ENCODE measurements at regions not wholly inside any gene's neighbourhood (a gene's known extent, or its start where the extent isn't known, plus 50 kb on each side); places are given as distances from the start of the nearest gene placed in this dataset.

GRCh38 chr1:199857108-199857507 lies 170.4 kb upstream of the NR5A2 start:
- no peak for DNase-seq (ENCODE audit: extremely low read depth, low read depth)

- no peak for DNase-seq (ENCODE audit: extremely low read depth, low read depth)
Measured at GRCh38 chr1:199857516-199857915, 170.0 kb upstream of the NR5A2 start.

- DNase-seq (ENCODE audit: extremely low read depth, low read depth) = no peak
Measured at GRCh38 chr1:199858171-199858570, 169.3 kb upstream of the NR5A2 start.

- no peak for DNase-seq (ENCODE audit: extremely low read depth, low read depth)
Measured at GRCh38 chr1:199858856-199859255, 168.7 kb upstream of the NR5A2 start.

- DNase-seq (ENCODE audit: extremely low read depth, low read depth) = peak; percentile 20
Measured at GRCh38 chr1:199859491-199859933, 168.0 kb upstream of the NR5A2 start.

GRCh38 chr1:199861020-199861795 lies 166.3 kb upstream of the NR5A2 start:
- no peak for DNase-seq (ENCODE audit: extremely low read depth, low read depth)

GRCh38 chr1:199862047-199862446 lies 165.5 kb upstream of the NR5A2 start:
- DNase-seq (ENCODE audit: extremely low read depth, low read depth) = no peak

- DNase-seq (ENCODE audit: extremely low read depth, low read depth) = no peak
Measured at GRCh38 chr1:199866210-199866617, 161.3 kb upstream of the NR5A2 start.

- DNase-seq (ENCODE audit: extremely low read depth, low read depth) = no peak
Measured at GRCh38 chr1:199867601-199868000, 159.9 kb upstream of the NR5A2 start.

GRCh38 chr1:199868777-199869176 lies 158.7 kb upstream of the NR5A2 start:
- no peak for DNase-seq (ENCODE audit: extremely low read depth, low read depth)

GRCh38 chr1:199875337-199875736 lies 152.2 kb upstream of the NR5A2 start:
- DNase-seq (ENCODE audit: extremely low read depth, low read depth) = no peak

- no peak for DNase-seq (ENCODE audit: extremely low read depth, low read depth)
Measured at GRCh38 chr1:199875856-199876255, 151.7 kb upstream of the NR5A2 start.

GRCh38 chr1:199877526-199878384 lies 149.8 kb upstream of the NR5A2 start:
- DNase-seq (ENCODE audit: extremely low read depth, low read depth) = no peak

- no peak for DNase-seq (ENCODE audit: extremely low read depth, low read depth)
Measured at GRCh38 chr1:199878823-199879222, 148.7 kb upstream of the NR5A2 start.

GRCh38 chr1:199898654-199899053 lies 128.9 kb upstream of the NR5A2 start:
- no peak for DNase-seq (ENCODE audit: extremely low read depth, low read depth)

- no peak for DNase-seq (ENCODE audit: extremely low read depth, low read depth)
Measured at GRCh38 chr1:199901341-199901740, 126.2 kb upstream of the NR5A2 start.

- DNase-seq (ENCODE audit: extremely low read depth, low read depth) = no peak
Measured at GRCh38 chr1:199907361-199907760, 120.1 kb upstream of the NR5A2 start.

GRCh38 chr1:199909137-199909536 lies 118.4 kb upstream of the NR5A2 start:
- no peak for DNase-seq (ENCODE audit: extremely low read depth, low read depth)

- DNase-seq (ENCODE audit: extremely low read depth, low read depth) = no peak
Measured at GRCh38 chr1:199913318-199913717, 114.2 kb upstream of the NR5A2 start.

GRCh38 chr1:199914546-199914945 lies 113.0 kb upstream of the NR5A2 start:
- no peak for DNase-seq (ENCODE audit: extremely low read depth, low read depth)

GRCh38 chr1:199918196-199918769 lies 109.2 kb upstream of the NR5A2 start:
- DNase-seq (ENCODE audit: extremely low read depth, low read depth) = no peak
